ENCODE measurements at regions not wholly inside any gene's neighbourhood (a gene's known extent, or its start where the extent isn't known, plus 50 kb on each side); places are given as distances from the start of the nearest gene placed in this dataset.

DNA sequence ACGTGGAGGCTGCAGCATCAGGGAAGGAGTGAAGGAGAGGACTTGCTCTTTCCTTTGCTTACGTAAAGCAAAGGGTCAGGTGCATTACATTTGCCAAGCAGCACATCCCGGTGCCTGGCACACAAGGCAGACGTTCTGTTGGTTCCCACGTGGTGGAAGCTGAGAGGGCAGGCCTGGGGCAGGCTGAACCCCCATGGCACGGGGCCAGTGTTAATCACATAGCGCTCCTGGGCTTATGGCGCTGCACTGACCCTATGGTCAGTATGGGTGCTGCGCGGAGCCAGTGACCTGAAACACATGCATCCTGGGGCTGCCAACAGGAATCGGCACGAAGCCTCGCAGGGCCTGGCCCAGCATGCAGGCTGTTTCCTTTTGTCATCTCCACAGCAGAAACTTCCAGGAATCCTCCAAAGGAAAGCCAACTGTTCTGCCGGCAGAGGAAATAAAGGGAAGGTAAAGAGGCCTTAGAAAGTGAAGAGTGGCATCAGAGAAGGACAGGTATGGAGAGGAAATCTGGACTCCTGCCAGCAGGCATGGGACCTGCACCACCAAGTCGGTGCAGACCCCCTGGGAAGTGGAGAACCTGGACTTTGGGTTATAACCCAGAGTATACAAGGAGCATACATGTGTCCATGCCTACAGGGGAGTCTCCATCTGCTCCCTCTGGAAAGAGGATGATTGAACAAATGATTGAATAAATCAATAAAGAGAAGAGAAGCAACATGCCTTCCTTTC, 560.2 kb downstream of the TCERG1L start:
- DNase-seq = no peak

DNA sequence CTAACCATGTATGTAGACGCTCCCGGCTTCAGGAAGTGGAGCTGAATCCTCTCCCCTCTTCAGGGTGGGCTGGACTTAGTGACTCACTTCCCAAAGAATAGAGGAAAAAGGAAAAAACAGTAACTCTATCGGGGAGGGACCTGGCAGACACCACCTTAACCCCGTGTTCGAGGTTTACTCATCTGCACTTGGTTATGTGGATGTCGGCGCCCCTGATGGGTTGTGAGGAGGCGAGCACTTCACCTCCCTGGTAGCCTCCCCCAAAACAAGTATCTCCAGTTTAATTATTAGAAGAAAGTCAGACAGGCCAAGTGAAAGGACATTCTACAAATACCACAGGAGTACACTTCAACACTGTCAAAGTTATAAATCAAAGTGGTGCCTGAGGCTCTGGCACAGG, 559.7 kb downstream of the TCERG1L start:
- DNase-seq = no peak

DNA sequence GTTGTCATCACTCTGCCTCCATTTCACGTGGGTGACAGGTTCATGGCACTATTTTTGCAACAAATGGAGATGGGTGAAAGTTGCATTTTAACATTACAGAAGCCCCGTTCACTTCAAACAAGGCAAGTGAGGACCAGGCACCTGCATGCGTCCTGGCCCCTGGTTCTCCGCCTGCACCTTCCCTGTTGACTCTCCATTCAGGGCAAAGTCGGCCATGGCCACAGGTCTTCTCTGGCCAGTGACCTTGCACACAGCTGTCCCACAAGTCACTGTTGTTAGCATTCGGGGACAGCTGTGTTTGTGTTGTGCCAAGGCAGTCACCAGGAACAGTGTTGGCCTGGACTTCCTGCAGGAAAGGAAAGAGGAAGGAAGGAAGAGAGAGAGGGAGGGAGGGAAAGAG, 554.9 kb downstream of the TCERG1L start:
- DNase-seq = no peak

DNA sequence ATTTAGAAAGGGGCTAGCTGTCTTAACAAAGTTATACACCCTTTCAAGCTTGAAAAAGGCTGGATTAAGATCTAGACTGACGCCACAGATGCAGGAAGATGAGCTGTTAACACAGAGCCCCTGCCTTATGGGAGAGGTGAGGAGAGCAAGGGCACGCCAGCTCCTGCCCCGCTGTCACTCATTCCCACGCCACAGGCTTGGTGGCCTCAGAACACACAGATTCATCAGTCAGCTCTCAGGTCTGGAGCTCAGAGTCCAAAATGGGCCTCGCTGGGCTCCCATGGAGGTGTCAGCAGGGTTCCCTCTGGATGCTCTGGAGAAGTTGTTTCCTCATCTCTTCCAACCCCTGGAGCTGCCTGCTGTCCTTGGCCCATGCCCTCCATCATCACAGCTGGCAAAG, 554.2 kb downstream of the TCERG1L start:
- DNase-seq = no peak

DNA sequence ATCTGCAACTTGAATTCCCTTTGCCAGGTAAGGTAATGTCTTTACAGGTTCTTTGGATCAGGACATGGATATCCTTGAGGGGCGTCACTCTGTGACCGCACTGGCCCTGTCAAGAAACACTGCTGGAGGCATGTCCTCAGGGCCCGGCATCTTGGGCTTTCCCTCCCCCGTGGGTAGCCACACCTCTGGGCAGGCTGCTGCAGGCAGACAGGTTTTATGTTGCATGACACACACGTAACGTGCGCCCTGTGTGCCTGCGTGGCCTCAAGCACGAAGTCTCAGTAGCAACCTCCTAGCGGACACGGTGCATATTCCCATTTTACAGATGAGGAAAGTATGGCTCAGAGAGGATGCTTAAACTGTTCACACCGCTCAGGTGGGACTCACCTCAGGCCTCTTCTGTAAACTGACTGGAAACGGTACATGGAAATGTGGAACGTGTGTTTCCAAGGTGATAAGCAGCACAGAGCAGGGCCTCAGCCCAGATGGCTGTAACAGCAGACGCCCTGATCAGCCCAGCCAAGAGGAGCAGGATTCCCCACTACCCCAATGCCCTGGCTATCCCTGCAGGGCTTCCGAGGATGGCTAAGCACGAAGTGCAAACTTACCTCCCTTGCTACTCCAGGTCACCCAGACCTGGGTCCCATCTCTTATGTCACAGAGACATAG, 553.6 kb downstream of the TCERG1L start:
- no peak for DNase-seq

DNA sequence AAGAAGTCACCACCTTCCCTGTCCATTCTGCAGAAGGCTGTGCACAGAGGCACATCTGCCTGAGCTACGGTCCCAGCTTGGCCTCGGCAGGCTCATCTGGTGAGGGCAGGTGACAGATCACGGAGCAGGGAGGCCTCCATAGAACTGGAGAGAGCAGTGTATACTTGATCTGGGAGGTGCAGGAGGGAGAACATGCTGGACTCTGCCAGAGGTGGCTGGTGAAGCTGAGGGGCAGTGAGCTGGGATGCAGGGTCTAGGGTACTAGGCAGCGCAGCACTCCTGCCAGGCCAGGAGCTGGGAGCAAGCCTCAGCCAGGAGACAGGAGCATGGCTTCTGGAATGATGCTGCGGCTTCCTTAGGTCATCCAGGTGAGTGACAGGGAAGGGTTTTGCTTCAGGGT, 553.0 kb downstream of the TCERG1L start:
- DNase-seq = no peak

DNA sequence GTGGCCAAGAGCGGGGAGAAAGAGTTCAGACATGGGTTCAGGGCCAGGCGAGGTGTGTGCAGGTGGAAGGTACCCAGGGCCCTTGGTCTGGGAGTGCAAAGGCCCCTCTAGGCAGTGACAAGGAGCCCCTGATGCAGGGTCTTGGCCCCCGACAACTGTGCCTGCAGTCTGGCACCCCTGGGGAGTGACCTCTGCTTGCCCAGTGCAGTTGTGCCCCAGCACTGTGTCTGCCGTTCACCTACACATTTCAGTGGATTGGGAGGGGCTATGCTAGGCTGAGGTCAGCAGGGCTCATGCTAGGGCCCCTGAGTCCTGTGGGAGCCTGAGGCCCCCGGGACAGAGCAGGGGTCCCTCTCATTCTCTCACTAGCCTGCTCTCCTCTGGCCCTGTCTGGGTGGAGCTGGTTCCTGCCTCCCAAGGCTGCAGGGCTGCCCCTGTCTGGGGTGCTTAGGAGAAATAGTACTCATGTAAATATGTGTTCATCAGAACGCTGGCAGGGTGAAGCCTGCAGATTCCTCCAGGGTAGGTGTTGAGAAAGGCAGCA, 550.4 kb downstream of the TCERG1L start:
- DNase-seq = no peak

- DNase-seq = no peak
These were observed 549.7 kb downstream of the TCERG1L start for GRCh38 chr10:130761788-130762301.

DNA sequence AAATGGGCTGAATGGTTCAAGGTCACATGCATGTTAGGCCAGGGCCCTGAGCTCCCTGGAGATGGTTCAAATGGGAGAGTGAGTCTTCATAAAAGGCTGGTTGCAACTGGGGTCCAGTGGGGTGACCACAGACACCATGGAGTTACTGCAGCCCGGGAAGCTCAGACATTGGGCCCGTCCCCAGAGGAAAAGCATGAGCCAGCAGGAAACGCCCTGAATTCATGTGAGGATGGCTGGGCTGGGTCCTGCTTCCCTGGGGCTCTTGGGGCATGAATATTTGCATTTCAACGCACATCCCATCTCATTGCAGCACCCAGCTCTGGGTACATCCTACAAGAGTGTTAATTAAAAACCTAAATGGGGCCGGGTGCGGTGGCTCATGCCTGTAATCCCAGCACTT, 549.0 kb downstream of the TCERG1L start:
- DNase-seq = no peak

DNA sequence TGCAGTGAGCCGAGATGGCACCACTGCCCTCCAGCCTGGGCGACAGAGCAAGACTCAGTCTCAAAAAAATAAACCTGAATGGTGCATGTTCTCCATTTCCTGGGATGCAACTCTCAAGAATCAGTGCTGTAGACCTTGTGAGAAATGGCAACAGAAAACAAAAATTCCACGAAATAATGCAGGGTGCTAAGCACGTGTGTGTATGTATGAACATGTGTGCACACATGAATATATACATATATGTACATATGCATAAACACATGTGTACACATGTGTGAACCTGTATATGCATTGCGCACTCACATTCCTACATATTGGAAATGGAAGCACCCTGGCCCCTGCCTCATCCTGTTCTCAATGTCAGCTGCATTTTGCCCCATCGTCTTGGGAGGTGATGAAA, 548.5 kb downstream of the TCERG1L start:
- no peak for DNase-seq

- DNase-seq = no peak
These were observed 548.0 kb downstream of the TCERG1L start for GRCh38 chr10:130763491-130763890.

- DNase-seq = no peak
These were observed 546.9 kb downstream of the TCERG1L start for GRCh38 chr10:130764651-130765050.

DNA sequence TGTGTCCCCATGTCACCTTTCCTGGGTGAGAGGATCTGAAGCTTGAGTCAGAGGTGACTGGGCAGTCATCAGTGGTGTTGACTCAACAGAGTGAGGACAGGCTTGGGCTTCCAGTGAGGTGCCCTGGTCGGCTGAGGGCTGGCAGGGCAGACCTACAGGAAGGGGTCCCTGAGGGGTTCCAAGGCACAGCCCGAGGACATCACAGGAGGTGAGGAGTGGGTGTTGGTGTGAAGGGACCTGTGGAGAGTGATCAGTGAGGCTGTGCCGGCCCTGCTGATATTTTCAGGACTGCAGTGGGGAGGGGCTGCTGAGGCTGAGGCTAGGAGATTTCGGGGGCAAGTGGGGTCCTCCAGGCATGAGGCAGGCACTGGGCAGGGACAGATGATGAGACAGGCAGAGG, 545.5 kb downstream of the TCERG1L start:
- DNase-seq = no peak

DNA sequence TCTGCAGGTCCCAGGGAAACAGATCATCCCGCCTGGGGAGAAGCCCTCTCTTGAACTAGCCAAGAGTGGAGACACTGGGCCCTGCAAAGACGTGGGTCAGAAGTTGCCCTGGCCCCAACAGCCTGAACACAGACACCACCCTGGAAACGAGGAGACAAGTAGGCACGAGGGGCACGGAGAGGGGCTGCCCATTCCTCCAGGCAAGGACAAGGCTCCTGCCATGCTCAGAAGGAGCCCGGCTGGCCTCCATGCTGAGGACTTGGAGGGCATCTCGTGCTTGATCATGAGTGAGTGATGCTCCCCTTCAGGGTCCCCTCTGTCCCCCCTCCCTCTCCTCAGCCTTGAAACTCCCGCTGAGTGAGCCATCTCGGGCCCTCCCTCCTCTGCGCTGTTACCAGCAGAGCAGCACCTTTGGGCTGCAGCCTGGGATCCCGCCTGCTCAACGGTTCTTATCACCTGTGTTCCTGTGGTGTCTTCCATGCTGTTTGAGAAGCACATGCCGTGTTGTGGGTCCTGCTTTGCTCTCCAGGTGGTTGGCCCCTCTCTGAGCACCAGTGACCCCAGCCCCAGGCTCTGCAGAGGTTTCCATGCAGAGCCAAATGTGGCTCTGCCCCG, 544.3 kb downstream of the TCERG1L start:
- DNase-seq = no peak

- no peak for DNase-seq
These were observed 542.1 kb downstream of the TCERG1L start for GRCh38 chr10:130769146-130770017.

- no peak for DNase-seq
These were observed 541.4 kb downstream of the TCERG1L start for GRCh38 chr10:130770018-130770630.

DNA sequence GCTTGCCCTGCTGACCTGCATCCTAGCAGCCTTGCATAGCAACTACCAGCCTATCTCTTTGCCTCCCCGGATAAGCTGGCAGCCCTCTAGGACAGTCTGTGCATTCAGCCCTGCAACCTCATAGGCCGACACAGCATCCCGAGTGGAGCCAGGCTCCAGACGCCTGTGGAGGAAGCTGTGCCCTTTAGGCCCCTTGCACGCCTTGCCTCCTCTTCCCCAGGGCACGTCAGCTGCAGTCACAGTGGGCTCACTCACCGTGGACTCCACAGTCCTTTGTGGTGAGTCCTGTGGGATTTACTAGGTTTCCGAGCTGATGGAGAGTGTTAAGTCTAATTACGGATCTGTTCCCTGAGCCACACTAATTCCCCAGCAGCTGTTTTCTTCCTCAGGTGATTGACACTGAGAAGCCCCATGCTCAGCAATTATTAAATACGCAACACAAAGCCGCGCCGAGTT, 540.0 kb downstream of the TCERG1L start:
- no peak for DNase-seq

GRCh38 chr10:130772056-130772455, 539.5 kb downstream of the TCERG1L start:
- no peak for DNase-seq

GRCh38 chr10:130772676-130773075, 538.8 kb downstream of the TCERG1L start:
- no peak for DNase-seq

- no peak for DNase-seq
These were observed 537.6 kb downstream of the TCERG1L start for GRCh38 chr10:130773941-130774340.

- no peak for DNase-seq
These were observed 536.6 kb downstream of the TCERG1L start for GRCh38 chr10:130774871-130775270.

- DNase-seq = no peak
These were observed 536.2 kb downstream of the TCERG1L start for GRCh38 chr10:130775311-130775710.
